HG03520 (cell line): ENCODE measurements at regions not wholly inside any gene's neighbourhood (a gene's known extent, or its start where the extent isn't known, plus 50 kb on each side); places are given as distances from the start of the nearest gene placed in this dataset.

Experiments used
- ATAC-seq: cut with Tn5 transposase; IDR thresholded peaks from one replicate; pipeline ENCODE4 v1.9.1; 2021; ENCODE audit warnings: mild to moderate bottlenecking, moderate library complexity; ENCODE audit not compliant: unreplicated experiment

- ATAC-seq: no peak
These were observed 119.8 kb upstream of the SLC25A33 start for GRCh38 chr1:9419369-9420041.

- no peak for ATAC-seq
These were observed 118.3 kb upstream of the SLC25A33 start for GRCh38 chr1:9420835-9421532.

GRCh38 chr1:9421533-9421873 lies 117.8 kb upstream of the SLC25A33 start:
- no peak for ATAC-seq

- ATAC-seq: no peak
These were observed 116.9 kb upstream of the SLC25A33 start for GRCh38 chr1:9422321-9422720.

GRCh38 chr1:9422911-9423505 lies 116.3 kb upstream of the SLC25A33 start:
- no peak for ATAC-seq

- no peak for ATAC-seq
These were observed 115.0 kb upstream of the SLC25A33 start for GRCh38 chr1:9424261-9424660.

GRCh38 chr1:9425859-9426258 lies 113.4 kb upstream of the SLC25A33 start:
- ATAC-seq: peak; percentile 2

- peak; percentile 52 for ATAC-seq
These were observed 113.0 kb upstream of the SLC25A33 start for GRCh38 chr1:9426291-9426711.

GRCh38 chr1:9427388-9427787 lies 111.9 kb upstream of the SLC25A33 start:
- no peak for ATAC-seq

GRCh38 chr1:9428601-9429341 lies 110.5 kb upstream of the SLC25A33 start:
- peak; percentile 63 for ATAC-seq

GRCh38 chr1:9429342-9429711 lies 109.9 kb upstream of the SLC25A33 start:
- no peak for ATAC-seq

- no peak for ATAC-seq
These were observed 104.8 kb upstream of the SLC25A33 start for GRCh38 chr1:9434247-9435152.

GRCh38 chr1:9435153-9435636 lies 104.1 kb upstream of the SLC25A33 start:
- no peak for ATAC-seq

- no peak for ATAC-seq
These were observed 103.2 kb upstream of the SLC25A33 start for GRCh38 chr1:9435854-9436640.

GRCh38 chr1:9437961-9438430 lies 101.3 kb upstream of the SLC25A33 start:
- no peak for ATAC-seq

GRCh38 chr1:9438431-9439073 lies 100.7 kb upstream of the SLC25A33 start:
- ATAC-seq: no peak

- no peak for ATAC-seq
These were observed 100.0 kb upstream of the SLC25A33 start for GRCh38 chr1:9439074-9439761.

GRCh38 chr1:9440261-9440660 lies 99.0 kb upstream of the SLC25A33 start:
- ATAC-seq: no peak
